ENCODE measurements at regions not wholly inside any gene's neighbourhood (a gene's known extent, or its start where the extent isn't known, plus 50 kb on each side); places are given as distances from the start of the nearest gene placed in this dataset.

- no peak overlapping the region for H3K27ac Mint-ChIP-seq
- no peaks in the 10 kb centered on the region for H3K36me3 Mint-ChIP-seq (ENCODE audit: low read depth)
- no peaks in the 10 kb centered on the region for H3K27me3 Mint-ChIP-seq (ENCODE audit: insufficient read depth)
- H3K4me3 Mint-ChIP-seq = no peak overlapping the region
- TF ChIP-seq CTCF (IDR thresholded peaks at IDR 0.05) = no peak
- no peaks in the 10 kb centered on the region for H3K9me3 Mint-ChIP-seq
- DNase-seq = no peak
- H3K4me1 Mint-ChIP-seq (ENCODE audit: low read depth) = no peaks in the 10 kb centered on the region
Measured at GRCh38 chr16:22665048-22665797, 148.7 kb upstream of the HS3ST2 start.

- Mint-ChIP-seq H3K27me3 (ENCODE audit: insufficient read depth) (no peaks in the 10 kb centered on the region), H3K4me3 (no peak overlapping the region), H3K27ac (no peak overlapping the region), H3K4me1 (ENCODE audit: low read depth) (no peaks in the 10 kb centered on the region), H3K36me3 (ENCODE audit: low read depth) (no peaks in the 10 kb centered on the region), H3K9me3 (no peaks in the 10 kb centered on the region)
- no peak for DNase-seq
- TF ChIP-seq CTCF (IDR thresholded peaks at IDR 0.05) = no peak
Measured at GRCh38 chr16:22665803-22666202, 148.2 kb upstream of the HS3ST2 start.

GRCh38 chr16:22668318-22668717 lies 145.6 kb upstream of the HS3ST2 start:
- Mint-ChIP-seq H3K9me3 (no peaks in the 10 kb centered on the region), H3K27ac (no peak overlapping the region), H3K4me1 (ENCODE audit: low read depth) (no peaks in the 10 kb centered on the region), H3K36me3 (ENCODE audit: low read depth) (no peaks in the 10 kb centered on the region), H3K27me3 (ENCODE audit: insufficient read depth) (no peaks in the 10 kb centered on the region), H3K4me3 (no peak overlapping the region)
- DNase-seq = no peak
- no peak for TF ChIP-seq CTCF (IDR thresholded peaks at IDR 0.05)

- TF ChIP-seq CTCF (IDR thresholded peaks at IDR 0.05) = no peak
- H3K27me3 Mint-ChIP-seq (ENCODE audit: insufficient read depth) = no peaks in the 10 kb centered on the region
- H3K36me3 Mint-ChIP-seq (ENCODE audit: low read depth) = no peaks in the 10 kb centered on the region
- no peaks in the 10 kb centered on the region for H3K9me3 Mint-ChIP-seq
- no peak for DNase-seq
- H3K4me1 Mint-ChIP-seq (ENCODE audit: low read depth) = no peaks in the 10 kb centered on the region
- no peak overlapping the region for H3K4me3 Mint-ChIP-seq
- H3K27ac Mint-ChIP-seq = no peak overlapping the region
Measured at GRCh38 chr16:22670044-22670536, 143.9 kb upstream of the HS3ST2 start.

GRCh38 chr16:22670551-22671041 lies 143.4 kb upstream of the HS3ST2 start:
- Mint-ChIP-seq H3K4me1 (ENCODE audit: low read depth) (no peaks in the 10 kb centered on the region), H3K36me3 (ENCODE audit: low read depth) (no peaks in the 10 kb centered on the region), H3K27me3 (ENCODE audit: insufficient read depth) (no peaks in the 10 kb centered on the region), H3K27ac (no peak overlapping the region), H3K4me3 (no peak overlapping the region), H3K9me3 (no peaks in the 10 kb centered on the region)
- TF ChIP-seq CTCF (IDR thresholded peaks at IDR 0.05) = no peak
- no peak for DNase-seq

Data from HFFc6 (cell line).